PC-3 (cell line): ENCODE measurements at regions not wholly inside any gene's neighbourhood (a gene's known extent, or its start where the extent isn't known, plus 50 kb on each side); places are given as distances from the start of the nearest gene placed in this dataset.

ENCODE experiments used
- ATAC-seq: fragments of 200-7000 bp; cut with Tn5 transposase; 2 replicates; pipeline ENCODE4 v1.9.1; 2020; ENCODE audit warnings: mild to moderate bottlenecking, moderate library complexity
- BruUV-seq: library from RNA; stranded (reverse); fragments of 400-500 nt; replicated peaks from 2 replicates; lab custom pipeline; 2021; lab: Mats Ljungman, UMichigan
- CTCF ChIA-PET: fragments of 300-600 bp; sonication (Branson Sonifier 250); formaldehyde crosslinking; loops from one replicate; lab custom pipeline; 2022; ENCODE audit warnings: antibody characterized with exemption; lab: Charles Lee
- POLR2A ChIA-PET: fragments of 300-600 bp; sonication (Branson Sonifier 250); formaldehyde crosslinking; loops from one replicate; lab custom pipeline; 2022; ENCODE audit warnings: antibody characterized with exemption; ENCODE audit not compliant: unreplicated experiment; lab: Charles Lee
- DNase-seq: peaks from one replicate; pipeline ENCODE4 v3.0.0-alpha.2; 2015
- H2AFZ ChIP-seq: fragments of 300-600 bp; sonication (generic); 2 replicates; pipeline ENCODE4 v1.6.0; 2016; ENCODE audit warnings: antibody characterized with exemption, low read length
- H3F3A ChIP-seq: fragments of 300-600 bp; sonication (generic); one replicate; pipeline ENCODE4 v1.6.0; 2017; ENCODE audit warnings: antibody characterized with exemption, low read length, control low read depth, mild to moderate bottlenecking; ENCODE audit not compliant: unreplicated experiment
- H3K27ac ChIP-seq: fragments of 300-600 bp; sonication (generic); 2 replicates; pipeline ENCODE4 v1.5.1; 2016; ENCODE audit warnings: mild to moderate bottlenecking, low read length
- H3K27me3 ChIP-seq: fragments of 300-600 bp; sonication (generic); 2 replicates; pipeline ENCODE4 v1.6.1; 2016; ENCODE audit warnings: low read length, mixed read lengths
- H3K36me3 ChIP-seq: fragments of 300-600 bp; sonication (generic); 2 replicates; pipeline ENCODE4 v1.6.1; 2016; ENCODE audit warnings: low read depth, mixed run types, low read length, mixed read lengths
- H3K4me1 ChIP-seq: fragments of 300-600 bp; sonication (generic); 2 replicates; pipeline ENCODE4 v1.5.1; 2016; ENCODE audit warnings: low read length; ENCODE audit not compliant: insufficient read depth
- H3K4me2 ChIP-seq: fragments of 300-600 bp; sonication (generic); 2 replicates; pipeline ENCODE4 v1.6.0; 2016; ENCODE audit warnings: low read length
- H3K4me3 ChIP-seq: fragments of 300-600 bp; sonication (generic); 2 replicates; pipeline ENCODE4 v1.5.1; 2016; ENCODE audit warnings: mild to moderate bottlenecking, low read length, mixed read lengths
- H3K79me2 ChIP-seq: fragments of 300-600 bp; sonication (generic); 2 replicates; pipeline ENCODE4 v1.6.1; 2017; ENCODE audit warnings: low read length, mixed read lengths
- H3K9ac ChIP-seq: fragments of 300-600 bp; sonication (generic); 2 replicates; pipeline ENCODE4 v1.6.0; 2016; ENCODE audit warnings: mild to moderate bottlenecking, low read length
- H3K9me2 ChIP-seq: fragments of 300-600 bp; sonication (generic); replicated peaks from 2 replicates; pipeline ENCODE4 v1.6.1; 2016; ENCODE audit warnings: mixed run types, low read length, mixed read lengths
- H3K9me3 ChIP-seq: fragments of 300-600 bp; sonication (generic); 2 replicates; pipeline ENCODE4 v1.6.1; 2016; ENCODE audit warnings: low read length, mixed read lengths
- H4K20me1 ChIP-seq: fragments of 300-600 bp; sonication (generic); 2 replicates; pipeline ENCODE4 v1.6.1; 2016; ENCODE audit warnings: low read length, mixed read lengths
- CTCF ChIP-seq: fragments of 300-600 bp; sonication (generic); conservative IDR thresholded peaks from 2 replicates; pipeline ENCODE4 v1.5.1; 2017; ENCODE audit warnings: antibody characterized with exemption, low read depth, mild to moderate bottlenecking, low read length
- EZH2 ChIP-seq: fragments of 300-600 bp; sonication (generic); IDR thresholded peaks from one replicate; pipeline ENCODE4 v1.6.1; 2017; ENCODE audit warnings: antibody characterized with exemption, mild to moderate bottlenecking, low read length; ENCODE audit not compliant: unreplicated experiment
- EZH2phosphoT487 ChIP-seq: fragments of 300-600 bp; sonication (generic); IDR thresholded peaks from 2 replicates; pipeline ENCODE4 v1.6.1; 2018; ENCODE audit warnings: mild to moderate bottlenecking, antibody characterized with exemption, low read length, borderline replicate concordance
- intact Hi-C: fragments of 100-400 bp; cut with micrococcal nuclease; formaldehyde crosslinking; loops from 2 replicates; pipeline ENCODE4 v1.9.0; 2023

- no TSS peak for BruUV-seq
- ATAC-seq (no peak), DNase-seq (no peak)
- Histone ChIP-seq H3K4me1 (no peaks in the 10 kb centered on the region), H4K20me1 (no peaks in the 10 kb centered on the region), H3K27ac (no peak overlapping the region), H3K27me3 (no peaks in the 10 kb centered on the region), H3K4me3 (no peak overlapping the region), H3K9me3 (no peaks in the 10 kb centered on the region), H3K9ac (no peak overlapping the region), H2AFZ (no peak overlapping the region), H3K4me2 (no peak overlapping the region), H3K9me2 (no peaks in the 10 kb centered on the region), H3F3A (no peaks in the 10 kb centered on the region), H3K79me2 (no peaks in the 10 kb centered on the region), H3K36me3 (no peaks in the 10 kb centered on the region)
- TF ChIP-seq EZH2phosphoT487 (no peak), EZH2 (no peak), CTCF (no peak)
- ChIA-PET POLR2A (no interaction called here), CTCF (no interaction called here)
- intact Hi-C loops: no loop called here
Measured at GRCh38 chr6:117128052-117128451, 137.3 kb upstream of the VGLL2 start.

- no peak overlapping the region for H3K27ac ChIP-seq
- DNase-seq: no peak
- no peak for ATAC-seq
- H3F3A ChIP-seq: no peaks in the 10 kb centered on the region
- H3K9me2 ChIP-seq: no peaks in the 10 kb centered on the region
- no peak overlapping the region for H2AFZ ChIP-seq
- CTCF ChIA-PET: no interaction called here
- no peaks in the 10 kb centered on the region for H3K9me3 ChIP-seq
- no peaks in the 10 kb centered on the region for H3K27me3 ChIP-seq
- H3K4me2 ChIP-seq: no peak overlapping the region
- H3K4me1 ChIP-seq: no peaks in the 10 kb centered on the region
- no peak overlapping the region for H3K9ac ChIP-seq
- no peaks in the 10 kb centered on the region for H4K20me1 ChIP-seq
- POLR2A ChIA-PET: no interaction called here
- intact Hi-C loops: no loop called here
- no TSS peak for BruUV-seq
- no peak overlapping the region for H3K4me3 ChIP-seq
- TF ChIP-seq CTCF (no peak), EZH2phosphoT487 (no peak), EZH2 (no peak)
- H3K36me3 ChIP-seq: no peaks in the 10 kb centered on the region
- H3K79me2 ChIP-seq: no peaks in the 10 kb centered on the region
Measured at GRCh38 chr6:117130125-117130524, 135.2 kb upstream of the VGLL2 start.

GRCh38 chr6:117136702-117137101, 128.7 kb upstream of the VGLL2 start:
- CTCF ChIA-PET: interaction anchor here (0.6 kb wide), 1 partner anchor 48 kb away, joined by 3 read pairs; no protein-coding TSS in a partner anchor
- Histone ChIP-seq H3F3A (no peaks in the 10 kb centered on the region), H3K36me3 (no peaks in the 10 kb centered on the region), H3K79me2 (no peaks in the 10 kb centered on the region), H3K4me3 (no peak overlapping the region), H3K4me2 (no peak overlapping the region), H3K27me3 (peaks cover 3% of the 10 kb centered on the region; the same call in 1 of the 2 replicates), H3K9me3 (no peaks in the 10 kb centered on the region), H3K9me2 (no peaks in the 10 kb centered on the region), H2AFZ (no peak overlapping the region), H3K27ac (no peak overlapping the region), H3K4me1 (no peaks in the 10 kb centered on the region), H3K9ac (no peak overlapping the region), H4K20me1 (no peaks in the 10 kb centered on the region)
- TF ChIP-seq EZH2phosphoT487 (no peak), EZH2 (no peak), CTCF (no peak)
- intact Hi-C loops: no loop called here
- POLR2A ChIA-PET: no interaction called here
- DNase-seq (no peak), ATAC-seq (no peak)
- no TSS peak for BruUV-seq
